DND-41 (cell line): ENCODE measurements at regions not wholly inside any gene's neighbourhood (a gene's known extent, or its start where the extent isn't known, plus 50 kb on each side); places are given as distances from the start of the nearest gene placed in this dataset.

Experiments
- ATAC-seq: fragments of 200-7000 bp; cut with Tn5 transposase; 3 replicates; pipeline ENCODE4 v1.9.1; 2021; ENCODE audit warnings: low read depth; ENCODE audit not compliant: insufficient read depth
- DNase-seq: peaks from one replicate; pipeline ENCODE4 v3.0.0-alpha.2; 2020
- H2AFZ ChIP-seq: 2 replicates; pipeline ENCODE4 v1.6.0; 2012; ENCODE audit warnings: low read depth, low read length
- H3K27ac ChIP-seq: 2 replicates; pipeline ENCODE4 v1.5.1; 2012; ENCODE audit warnings: low read length, inconsistent platforms
- H3K27me3 ChIP-seq: fragments of 200-600 bp; sonication (generic); 2 replicates; pipeline ENCODE4 v1.6.0; 2012; ENCODE audit warnings: low read length, mild to moderate bottlenecking, inconsistent platforms; ENCODE audit not compliant: insufficient read depth, poor library complexity
- H3K36me3 ChIP-seq: 2 replicates; pipeline ENCODE4 v1.5.1; 2012; ENCODE audit warnings: low read length, inconsistent platforms; ENCODE audit not compliant: insufficient read depth
- H3K4me1 ChIP-seq: 2 replicates; pipeline ENCODE4 v1.5.1; 2012; ENCODE audit warnings: mild to moderate bottlenecking, low read length; ENCODE audit not compliant: insufficient read depth
- H3K4me2 ChIP-seq: 2 replicates; pipeline ENCODE4 v1.6.0; 2012; ENCODE audit warnings: mild to moderate bottlenecking, moderate library complexity, low read length, inconsistent platforms; ENCODE audit not compliant: insufficient read depth
- H3K4me3 ChIP-seq, 2 experiments: fragments of 200-600 bp in 1 of 2; shearing (Covaris generic) in 1 of 2; 2 replicates each; pipeline ENCODE4 v1.5.1; 2012 to 2016; ENCODE audit warnings: inconsistent platforms in 2 of 2, low read length in 2 of 2, mild to moderate bottlenecking in 2 of 2, low read depth in 1 of 2, moderate library complexity in 1 of 2
- H3K79me2 ChIP-seq: 2 replicates; pipeline ENCODE4 v1.6.0; 2012; ENCODE audit warnings: low read length, inconsistent platforms; ENCODE audit not compliant: insufficient read depth
- H3K9ac ChIP-seq: 2 replicates; pipeline ENCODE4 v1.6.0; 2012; ENCODE audit warnings: low read depth, mild to moderate bottlenecking, inconsistent platforms, low read length, moderate library complexity
- H3K9me3 ChIP-seq: 2 replicates; pipeline ENCODE4 v1.5.1; 2012; ENCODE audit warnings: low read length, moderate library complexity, mild to moderate bottlenecking, inconsistent platforms; ENCODE audit not compliant: insufficient read depth, severe bottlenecking
- H4K20me1 ChIP-seq: 2 replicates; pipeline ENCODE4 v1.6.0; 2012; ENCODE audit warnings: low read length; ENCODE audit not compliant: insufficient read depth
- CTCF ChIP-seq: IDR thresholded peaks from 2 replicates; pipeline ENCODE4 v1.5.1; 2012; ENCODE audit warnings: borderline replicate concordance, low read length, moderate library complexity, mild to moderate bottlenecking; ENCODE audit not compliant: poor library complexity, severe bottlenecking; ENCODE audit errors: extremely low read depth
- EZH2 ChIP-seq: IDR thresholded peaks from 3 replicates; pipeline ENCODE4 v1.6.1; 2012; ENCODE audit warnings: borderline replicate concordance, low read depth, mild to moderate bottlenecking, moderate library complexity, low read length, inconsistent platforms; ENCODE audit not compliant: severe bottlenecking

- no peak for DNase-seq
- TF ChIP-seq EZH2 (no peak), CTCF (no peak)
Measured at GRCh38 chr11:80778432-80778831, 1337.6 kb upstream of the TENM4 start.

GRCh38 chr11:80773919-80774318 is 1333.1 kb upstream of the TENM4 start:
- Histone ChIP-seq H3K9me3 (no peaks in the 10 kb centered on the region), H3K27ac (no peak overlapping the region), H3K27me3 (no peaks in the 10 kb centered on the region), H4K20me1 (no peaks in the 10 kb centered on the region), H2AFZ (no peak overlapping the region), H3K4me1 (no peaks in the 10 kb centered on the region), H3K9ac (no peak overlapping the region), H3K79me2 (no peaks in the 10 kb centered on the region), H3K36me3 (no peaks in the 10 kb centered on the region), H3K4me2 (no peak overlapping the region), H3K4me3 (no peak overlapping the region)
- ATAC-seq: no peak
- no peak for DNase-seq
- TF ChIP-seq EZH2 (no peak), CTCF (no peak)

More at GRCh38 chr11:80778432-80778831, 1337.6 kb upstream of the TENM4 start:
- Histone ChIP-seq H3K36me3 (no peaks in the 10 kb centered on the region), H3K4me2 (no peak overlapping the region), H3K27me3 (no peaks in the 10 kb centered on the region), H4K20me1 (no peaks in the 10 kb centered on the region), H3K27ac (no peak overlapping the region), H2AFZ (no peak overlapping the region), H3K4me1 (no peaks in the 10 kb centered on the region), H3K9me3 (no peaks in the 10 kb centered on the region), H3K4me3 (no peak overlapping the region), H3K79me2 (no peaks in the 10 kb centered on the region), H3K9ac (no peak overlapping the region)
- no peak for ATAC-seq

GRCh38 chr11:80771017-80771416 is 1330.2 kb upstream of the TENM4 start:
- TF ChIP-seq CTCF: no peak
- no peak for TF ChIP-seq EZH2
- Histone ChIP-seq H3K9me3 (no peaks in the 10 kb centered on the region), H3K9ac (no peak overlapping the region), H3K4me2 (no peak overlapping the region), H3K79me2 (no peaks in the 10 kb centered on the region), H3K27ac (no peak overlapping the region), H2AFZ (no peak overlapping the region), H3K27me3 (no peaks in the 10 kb centered on the region), H3K4me1 (no peaks in the 10 kb centered on the region), H4K20me1 (no peaks in the 10 kb centered on the region), H3K4me3 (no peak overlapping the region), H3K36me3 (no peaks in the 10 kb centered on the region)
- ATAC-seq (no peak), DNase-seq (no peak)

DNA sequence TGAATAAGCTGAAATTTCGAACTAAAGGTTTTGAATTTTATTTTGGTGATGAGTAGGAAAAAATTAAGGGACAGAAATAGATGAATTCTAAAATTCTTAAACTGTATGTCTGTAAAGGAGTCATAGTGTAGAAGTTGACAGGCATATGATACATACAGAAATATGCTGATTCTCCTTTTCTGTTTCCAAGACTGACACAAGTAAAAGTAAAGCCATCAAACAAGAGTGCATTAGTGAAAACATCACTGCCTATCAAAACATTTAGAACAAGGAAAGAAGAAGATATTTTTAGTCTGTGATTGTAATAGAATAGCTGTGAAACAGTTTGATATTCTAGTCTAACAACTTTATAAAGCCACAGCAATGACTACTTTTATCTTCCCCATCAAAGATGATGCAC is 1318.0 kb upstream of the TENM4 start:
- Histone ChIP-seq H3K27ac (no peak overlapping the region), H3K9ac (no peak overlapping the region), H3K27me3 (no peaks in the 10 kb centered on the region), H3K36me3 (no peaks in the 10 kb centered on the region), H3K4me1 (no peaks in the 10 kb centered on the region), H3K4me2 (no peak overlapping the region), H3K79me2 (no peaks in the 10 kb centered on the region), H4K20me1 (no peaks in the 10 kb centered on the region), H2AFZ (no peak overlapping the region), H3K9me3 (no peaks in the 10 kb centered on the region), H3K4me3 (no peak overlapping the region)
- ATAC-seq: no peak
- TF ChIP-seq CTCF: no peak
- no peak for TF ChIP-seq EZH2
- DNase-seq: no peak
